SK-N-SH (cell line): ENCODE measurements at regions not wholly inside any gene's neighbourhood (a gene's known extent, or its start where the extent isn't known, plus 50 kb on each side); places are given as distances from the start of the nearest gene placed in this dataset.
A peak's percentile ranks its signal among the peaks of the same experiment; 100 is the strongest.

Source experiments
- CTCF ChIA-PET: fragments of 300-600, 350-600 bp; formaldehyde crosslinking; extraction: SDS; loops from one replicate; lab custom pipeline; 2021; lab: Yijun Ruan, JAX
- POLR2A ChIA-PET: fragments of 350-600 bp; sonication (Branson Sonifier 250); formaldehyde crosslinking; extraction: SDS; loops from one replicate; lab custom pipeline; 2020; ENCODE audit warnings: antibody characterized with exemption, inconsistent platforms; lab: Yijun Ruan, JAX
- DNase-seq: peaks from one replicate; pipeline ENCODE4 v3.0.0; 2012
- H2AFZ ChIP-seq: fragments of 200-600 bp; sonication (generic); 2 replicates; pipeline ENCODE4 v1.8.1; 2016; ENCODE audit warnings: antibody characterized with exemption, mild to moderate bottlenecking, low read depth
- H3F3A ChIP-seq: fragments of 200-600 bp; sonication (generic); replicated peaks from 2 replicates; pipeline ENCODE3; 2016; ENCODE audit warnings: antibody characterized with exemption, mild to moderate bottlenecking; ENCODE audit not compliant: insufficient read depth
- H3K27ac ChIP-seq, 2 experiments: fragments of 200-500 bp in 1 of 2; fragments of 200-600 bp in 1 of 2; sonication (Bioruptor generic) in 1 of 2; sonication (generic), shearing (Covaris generic) in 1 of 2; 2 replicates each; pipeline versions ENCODE4 v1.5.1 to v1.6.1; 2014 to 2016; ENCODE audit warnings: low read depth in 2 of 2, inconsistent platforms in 1 of 2, low read length in 1 of 2, mild to moderate bottlenecking in 1 of 2, mixed read lengths in 1 of 2
- H3K27me3 ChIP-seq: fragments of 200-600 bp; sonication (generic), shearing (Covaris generic); 2 replicates; pipeline ENCODE4 v1.6.1; 2016; ENCODE audit warnings: mixed run types; ENCODE audit not compliant: insufficient read depth
- H3K36me3 ChIP-seq, 2 experiments: fragments of 200-500 bp in 1 of 2; fragments of 200-600 bp in 1 of 2; sonication (Bioruptor generic) in 1 of 2; sonication (generic) in 1 of 2; replicated peaks in 1 of 2; 2 replicates each; pipeline versions ENCODE3 to v1.5.1; 2014 to 2016; ENCODE audit warnings: low read length in 1 of 2, mild to moderate bottlenecking in 1 of 2; ENCODE audit not compliant: insufficient read depth in 2 of 2, control insufficient read depth in 1 of 2
- H3K4me1 ChIP-seq, 2 experiments: fragments of 200-500 bp in 1 of 2; fragments of 200-600 bp in 1 of 2; sonication (Bioruptor generic) in 1 of 2; sonication (generic), shearing (Covaris generic) in 1 of 2; 2 replicates each; pipeline versions ENCODE4 v1.5.1 to v1.6.1; 2014 to 2016; ENCODE audit warnings: low read depth in 1 of 2, low read length in 1 of 2, mixed run types in 1 of 2; ENCODE audit not compliant: insufficient read depth in 2 of 2, control insufficient read depth in 1 of 2
- H3K4me2 ChIP-seq: fragments of 200-600 bp; sonication (generic), shearing (Covaris generic); 2 replicates; pipeline ENCODE4 v1.6.1; 2017; ENCODE audit warnings: mixed run types
- H3K4me3 ChIP-seq, 2 experiments: fragments of 200-500 bp in 1 of 2; fragments of 200-600 bp in 1 of 2; sonication (Bioruptor generic) in 1 of 2; sonication (generic), shearing (Covaris generic) in 1 of 2; 2 replicates each; pipeline versions ENCODE4 v1.5.1 to v1.8.1; 2014 to 2016; ENCODE audit warnings: low read depth in 2 of 2, inconsistent platforms in 1 of 2, low read length in 1 of 2, mild to moderate bottlenecking in 1 of 2, mixed read lengths in 1 of 2, moderate library complexity in 1 of 2
- H3K79me2 ChIP-seq: fragments of 200-600 bp; sonication (generic); 2 replicates; pipeline ENCODE4 v1.8.1; 2017; ENCODE audit warnings: mild to moderate bottlenecking; ENCODE audit not compliant: insufficient read depth
- H3K9ac ChIP-seq: fragments of 200-600 bp; sonication (generic); 2 replicates; pipeline ENCODE4 v1.6.1; 2017; ENCODE audit warnings: mixed run types
- H3K9me2 ChIP-seq: fragments of 200-600 bp; sonication (generic); 2 replicates; pipeline ENCODE4 v1.6.1; 2017; ENCODE audit warnings: mixed run types
- H3K9me3 ChIP-seq: fragments of 200-600 bp; sonication (generic); 2 replicates; pipeline ENCODE4 v1.6.1; 2017; ENCODE audit warnings: mixed run types, mild to moderate bottlenecking, moderate library complexity
- H4K20me1 ChIP-seq: fragments of 200-600 bp; sonication (generic); 2 replicates; pipeline ENCODE4 v1.6.1; 2017; ENCODE audit warnings: mild to moderate bottlenecking, mixed run types; ENCODE audit not compliant: insufficient read depth
- CHD2 ChIP-seq: fragments of 150-350 bp; IDR thresholded peaks from 2 replicates; pipeline ENCODE4 v1.6.1; 2018; ENCODE audit warnings: low read length; ENCODE audit not compliant: partially characterized antibody
- ELF1 ChIP-seq: IDR thresholded peaks from 2 replicates; pipeline ENCODE4 v1.4.0; 2012
- FOSL2 ChIP-seq: IDR thresholded peaks from 2 replicates; pipeline ENCODE4 v1.4.0; 2012; ENCODE audit warnings: low read depth, mild to moderate bottlenecking, moderate library complexity, borderline replicate concordance
- FOXJ3 ChIP-seq: sonication (generic); formaldehyde crosslinking; IDR thresholded peaks from 2 replicates; pipeline ENCODE4 v1.5.1; 2020; ENCODE audit warnings: mild to moderate bottlenecking, missing genetic modification reagents
- FOXM1 ChIP-seq: IDR thresholded peaks from 2 replicates; pipeline ENCODE4 v1.4.0; 2012; ENCODE audit warnings: low read depth, mild to moderate bottlenecking
- IRF3 ChIP-seq: fragments of 150-350 bp; IDR thresholded peaks from 2 replicates; pipeline ENCODE4 v1.6.1; 2016; ENCODE audit warnings: mild to moderate bottlenecking, low read depth, low read length
- JUND ChIP-seq: IDR thresholded peaks from 2 replicates; pipeline ENCODE4 v1.4.0; 2012
- MEF2A ChIP-seq: IDR thresholded peaks from 2 replicates; pipeline ENCODE4 v1.4.0; 2012; ENCODE audit warnings: low read depth, borderline replicate concordance
- MXI1 ChIP-seq: IDR thresholded peaks from 2 replicates; pipeline ENCODE4 v1.6.1; 2012; ENCODE audit warnings: mild to moderate bottlenecking, low read depth, low read length, improper control_type of control experiment
- NFIC ChIP-seq: IDR thresholded peaks from 2 replicates; pipeline ENCODE4 v1.4.0; 2012; ENCODE audit warnings: borderline replicate concordance
- NRF1 ChIP-seq: IDR thresholded peaks from 2 replicates; pipeline ENCODE4 v1.6.1; 2012; ENCODE audit warnings: low read depth, mild to moderate bottlenecking, low read length
- RCOR1 ChIP-seq: fragments of 150-350 bp; IDR thresholded peaks from 2 replicates; pipeline ENCODE4 v1.6.1; 2017; ENCODE audit warnings: antibody characterized with exemption, low read length
- REST ChIP-seq: IDR thresholded peaks from 2 replicates; pipeline ENCODE4 v1.6.1; 2012; ENCODE audit warnings: mild to moderate bottlenecking, low read depth, low read length, moderate library complexity
- RFX5 ChIP-seq: IDR thresholded peaks from 2 replicates; pipeline ENCODE4 v1.6.1; 2012; ENCODE audit warnings: mild to moderate bottlenecking, improper control_type of control experiment, low read length
- SIN3A ChIP-seq: IDR thresholded peaks from 2 replicates; pipeline ENCODE4 v1.6.1; 2012; ENCODE audit warnings: low read depth, mild to moderate bottlenecking, low read length, moderate library complexity, borderline replicate concordance
- TAF1 ChIP-seq: IDR thresholded peaks from 2 replicates; pipeline ENCODE4 v1.6.1; 2012; ENCODE audit warnings: low read depth, mild to moderate bottlenecking, low read length, moderate library complexity, borderline replicate concordance
- TCF12 ChIP-seq: IDR thresholded peaks from 2 replicates; pipeline ENCODE4 v1.4.0; 2012
- TEAD4 ChIP-seq: IDR thresholded peaks from 2 replicates; pipeline ENCODE4 v1.4.0; 2012; ENCODE audit warnings: mild to moderate bottlenecking, borderline replicate concordance; ENCODE audit not compliant: insufficient read depth
- WGBS: methylation state at CpG from one replicate; pipeline ENCODE4 v1.1.6; 2017; ENCODE audit warnings: low lambda C conversion rate; 5-methylcytosine and 5-hydroxymethylcytosine counted together
- TF ChIP-seq, protein P1 (sequence below): IDR thresholded peaks from 2 replicates; pipeline ENCODE4 v1.4.0; 2012; ENCODE audit warnings: low read depth, borderline replicate concordance
- TF ChIP-seq, protein P2 (sequence below): fragments of 200-600 bp; sonication (generic); IDR thresholded peaks from 2 replicates; pipeline ENCODE4 v1.6.1; 2017; ENCODE audit warnings: antibody characterized with exemption, mild to moderate bottlenecking, moderate library complexity

DNA sequence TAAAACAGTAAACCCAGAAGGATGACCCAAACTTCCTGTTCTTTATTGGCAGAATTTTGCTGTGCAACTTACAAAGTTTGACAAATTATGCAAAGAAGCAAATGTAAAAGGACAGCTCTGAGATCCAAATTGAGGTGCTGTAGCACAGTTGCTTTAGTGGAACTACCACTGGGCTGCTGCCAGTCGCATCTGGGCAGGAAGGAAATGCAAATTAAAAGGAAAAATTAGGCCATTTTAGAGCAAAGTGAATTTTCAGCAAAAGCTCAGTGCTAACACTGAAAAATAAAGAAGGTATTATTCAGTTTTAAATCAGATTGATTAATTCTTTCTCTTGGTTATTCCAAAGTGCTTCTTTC lies 104.5 kb downstream of the ZMAT3 start:
- Histone ChIP-seq H3F3A (no peaks in the 10 kb centered on the region), H3K4me2 (0 out of 2 replicates have a peak overlapping the region, but pooled peaks have one; percentile 55), H3K9me2 (no peaks in the 10 kb centered on the region), H2AFZ (0 out of 2 replicates have a peak overlapping the region, but pooled peaks have one; percentile 73), H3K4me3 (no peak overlapping the region), H3K9ac (no peak overlapping the region), H3K27me3 (no peaks in the 10 kb centered on the region), H4K20me1 (no peaks in the 10 kb centered on the region), H3K27ac (no peak overlapping the region), H3K79me2 (no peaks in the 10 kb centered on the region), H3K36me3 (no peaks in the 10 kb centered on the region), H3K9me3 (no peaks in the 10 kb centered on the region), H3K4me1 (peaks cover 2 to 14% of the 10 kb centered on the region in 2 experiments; a peak in 3 of 4 replicates)
- ChIA-PET CTCF (interaction anchor here (0.7 to 10.5 kb wide), 15 partner anchors 10 to 582 kb away, joined by 3 to 160 read pairs (median 4); no protein-coding TSS in a partner anchor), POLR2A (no interaction called here)
- no peak for DNase-seq
- 44% methylated on average over 1 of the region's 1 CpG for WGBS
- no peak for TF ChIP-seq CHD2
- TF ChIP-seq TCF12 = no peak
- TF ChIP-seq FOSL2 = no peak
- TF ChIP-seq FOXJ3 (CRISPR knock-in tag) = no peak

DNA sequence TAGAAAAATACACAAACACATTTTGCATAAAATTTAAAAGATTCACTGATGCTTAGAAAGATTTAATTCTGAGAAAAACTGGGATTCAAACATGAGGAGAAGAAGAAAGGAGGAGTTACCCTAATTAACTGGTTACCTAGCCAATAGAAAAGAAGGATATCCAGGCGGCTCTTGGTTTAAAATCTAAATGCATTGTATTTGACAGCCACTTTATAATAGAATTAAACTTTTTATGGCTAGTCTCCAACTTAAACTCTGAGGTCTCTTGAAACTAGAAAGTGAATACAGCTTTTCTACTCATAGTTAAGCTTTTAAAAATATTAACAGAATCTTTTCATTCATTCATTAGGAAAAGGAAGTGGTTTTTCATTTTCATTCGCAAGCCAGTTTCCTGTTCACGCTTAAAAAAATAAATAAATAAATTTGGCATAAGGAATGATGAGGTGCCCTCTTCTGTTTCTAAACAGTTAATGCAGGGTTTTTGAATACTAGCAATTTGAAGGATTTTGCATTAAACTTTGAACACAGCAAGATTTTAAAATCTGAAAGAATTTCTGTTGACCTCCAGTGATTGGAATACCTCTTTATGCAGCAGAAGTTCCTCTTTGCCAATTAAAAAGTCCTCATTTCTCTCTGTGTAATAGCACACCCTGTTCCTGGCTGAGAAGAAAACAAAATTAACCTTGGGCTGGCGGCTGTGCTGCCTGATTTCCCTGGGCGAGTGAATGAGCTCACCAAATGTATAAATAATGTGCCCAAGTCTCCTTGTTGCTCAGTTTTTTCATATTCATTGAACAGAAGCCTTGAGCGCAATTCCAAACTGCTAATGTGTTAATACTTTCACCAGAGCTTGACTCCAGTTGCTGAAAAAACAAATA lies 105.1 kb downstream of the ZMAT3 start:
- Histone ChIP-seq H3K9me2 (no peaks in the 10 kb centered on the region), H3K27me3 (no peaks in the 10 kb centered on the region), H3K4me2 (peak overlapping the region; percentile 55; the same call in 1 of the 2 replicates), H3F3A (no peaks in the 10 kb centered on the region), H3K4me1 (peaks cover 0 to 14% of the 10 kb centered on the region in 2 experiments; a peak in 2 of 4 replicates), H4K20me1 (no peaks in the 10 kb centered on the region), H3K4me3 (peak overlapping the region in 1 of 2 experiments; percentile 13; a peak in 1 of 4 replicates), H3K79me2 (no peaks in the 10 kb centered on the region), H3K27ac (no peak overlapping the region), H2AFZ (peak overlapping the region; percentile 73; the same call in 1 of the 2 replicates), H3K9me3 (no peaks in the 10 kb centered on the region), H3K36me3 (no peaks in the 10 kb centered on the region), H3K9ac (no peak overlapping the region)
- WGBS = 54% methylated on average over 6 of the region's 6 CpGs
- ChIA-PET CTCF (interaction anchor here (0.7 to 10.5 kb wide), 19 partner anchors 10 to 581 kb away, joined by 3 to 160 read pairs (median 4); no protein-coding TSS in a partner anchor), POLR2A (no interaction called here)
- peak; percentile 19 for DNase-seq
- TF ChIP-seq FOXM1 (no peak), NRF1 (no peak), RCOR1 (no peak), SIN3A (no peak), TEAD4 (no peak), JUND (no peak), ELF1 (no peak), IRF3 (no peak), TAF1 (no peak), FOSL2 (no peak), NFIC (no peak), REST (no peak), MXI1 (peak; percentile 43), RFX5 (no peak), MEF2A (no peak)
- TF ChIP-seq, protein P1, sequence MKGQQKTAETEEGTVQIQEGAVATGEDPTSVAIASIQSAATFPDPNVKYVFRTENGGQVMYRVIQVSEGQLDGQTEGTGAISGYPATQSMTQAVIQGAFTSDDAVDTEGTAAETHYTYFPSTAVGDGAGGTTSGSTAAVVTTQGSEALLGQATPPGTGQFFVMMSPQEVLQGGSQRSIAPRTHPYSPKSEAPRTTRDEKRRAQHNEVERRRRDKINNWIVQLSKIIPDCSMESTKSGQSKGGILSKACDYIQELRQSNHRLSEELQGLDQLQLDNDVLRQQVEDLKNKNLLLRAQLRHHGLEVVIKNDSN = no peak
- TF ChIP-seq, protein P2, sequence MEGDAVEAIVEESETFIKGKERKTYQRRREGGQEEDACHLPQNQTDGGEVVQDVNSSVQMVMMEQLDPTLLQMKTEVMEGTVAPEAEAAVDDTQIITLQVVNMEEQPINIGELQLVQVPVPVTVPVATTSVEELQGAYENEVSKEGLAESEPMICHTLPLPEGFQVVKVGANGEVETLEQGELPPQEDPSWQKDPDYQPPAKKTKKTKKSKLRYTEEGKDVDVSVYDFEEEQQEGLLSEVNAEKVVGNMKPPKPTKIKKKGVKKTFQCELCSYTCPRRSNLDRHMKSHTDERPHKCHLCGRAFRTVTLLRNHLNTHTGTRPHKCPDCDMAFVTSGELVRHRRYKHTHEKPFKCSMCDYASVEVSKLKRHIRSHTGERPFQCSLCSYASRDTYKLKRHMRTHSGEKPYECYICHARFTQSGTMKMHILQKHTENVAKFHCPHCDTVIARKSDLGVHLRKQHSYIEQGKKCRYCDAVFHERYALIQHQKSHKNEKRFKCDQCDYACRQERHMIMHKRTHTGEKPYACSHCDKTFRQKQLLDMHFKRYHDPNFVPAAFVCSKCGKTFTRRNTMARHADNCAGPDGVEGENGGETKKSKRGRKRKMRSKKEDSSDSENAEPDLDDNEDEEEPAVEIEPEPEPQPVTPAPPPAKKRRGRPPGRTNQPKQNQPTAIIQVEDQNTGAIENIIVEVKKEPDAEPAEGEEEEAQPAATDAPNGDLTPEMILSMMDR = peak; percentile 69
